Loucy (cell line): ENCODE measurements at regions not wholly inside any gene's neighbourhood (a gene's known extent, or its start where the extent isn't known, plus 50 kb on each side); places are given as distances from the start of the nearest gene placed in this dataset.

Source experiments
- H2AFZ ChIP-seq: fragments of 200-600 bp; sonication (generic); 2 replicates; pipeline ENCODE4 v1.6.0; 2016; ENCODE audit warnings: antibody characterized with exemption, mild to moderate bottlenecking, low read length, moderate library complexity
- H3F3A ChIP-seq: fragments of 200-600 bp; 2 replicates; pipeline ENCODE4 v1.6.0; 2016; ENCODE audit warnings: antibody characterized with exemption, low read depth, mild to moderate bottlenecking
- H3K27me3 ChIP-seq: fragments of 200-600 bp; sonication (generic); 2 replicates; pipeline ENCODE4 v1.6.1; 2014; ENCODE audit warnings: low read length, mild to moderate bottlenecking; ENCODE audit not compliant: insufficient read depth, poor library complexity, severe bottlenecking
- H3K36me3 ChIP-seq: fragments of 200-600 bp; sonication (generic); 2 replicates; pipeline ENCODE4 v1.6.1; 2016; ENCODE audit warnings: low read length; ENCODE audit not compliant: insufficient read depth
- H3K4me1 ChIP-seq: fragments of 200-600 bp; sonication (generic); 2 replicates; pipeline ENCODE4 v1.5.1; 2014; ENCODE audit warnings: low read length, mild to moderate bottlenecking; ENCODE audit not compliant: insufficient read depth, poor library complexity, severe bottlenecking
- H3K4me2 ChIP-seq: fragments of 200-600 bp; sonication (generic); 2 replicates; pipeline ENCODE4 v1.6.0; 2014; ENCODE audit warnings: antibody characterized with exemption, low read length, low read depth, mild to moderate bottlenecking; ENCODE audit not compliant: poor library complexity, severe bottlenecking
- H3K4me3 ChIP-seq: fragments of 200-600 bp; sonication (generic); 2 replicates; pipeline ENCODE4 v1.5.1; 2014; ENCODE audit warnings: low read length, mild to moderate bottlenecking, mixed read lengths; ENCODE audit not compliant: poor library complexity, severe bottlenecking
- H3K79me2 ChIP-seq: fragments of 200-600 bp; sonication (generic); 2 replicates; pipeline ENCODE4 v1.6.1; 2014; ENCODE audit warnings: low read length; ENCODE audit not compliant: insufficient read depth
- H3K9ac ChIP-seq: fragments of 200-600 bp; sonication (generic); 2 replicates; pipeline ENCODE4 v1.6.0; 2014; ENCODE audit warnings: mild to moderate bottlenecking, low read depth, low read length, moderate library complexity; ENCODE audit not compliant: poor library complexity, severe bottlenecking
- H3K9me2 ChIP-seq: fragments of 200-600 bp; sonication (generic); replicated peaks from 2 replicates; pipeline ENCODE4 v1.6.1; 2016; ENCODE audit warnings: low read depth, low read length, mixed read lengths
- H3K9me3 ChIP-seq: fragments of 200-600 bp; sonication (generic); 2 replicates; pipeline ENCODE4 v1.6.1; 2014; ENCODE audit warnings: mild to moderate bottlenecking, antibody characterized with exemption, low read length, low read depth; ENCODE audit not compliant: insufficient read depth
- H4K20me1 ChIP-seq: fragments of 200-600 bp; sonication (generic); 2 replicates; pipeline ENCODE4 v1.6.0; 2014; ENCODE audit warnings: antibody characterized with exemption, low read length, mild to moderate bottlenecking; ENCODE audit not compliant: insufficient read depth, poor library complexity, severe bottlenecking
- CTCF ChIP-seq: fragments of 200-600 bp; sonication (generic); conservative IDR thresholded peaks from 2 replicates; pipeline ENCODE4 v1.5.1; 2014; ENCODE audit warnings: mild to moderate bottlenecking, antibody characterized with exemption, low read length
- EZH2phosphoT487 ChIP-seq: fragments of 200-600 bp; IDR thresholded peaks from 2 replicates; pipeline ENCODE4 v1.6.1; 2018; ENCODE audit warnings: antibody characterized with exemption, mild to moderate bottlenecking, moderate library complexity, borderline replicate concordance

- H2AFZ ChIP-seq = no peak overlapping the region
- no peaks in the 10 kb centered on the region for H3K36me3 ChIP-seq
- no peaks in the 10 kb centered on the region for H4K20me1 ChIP-seq
- H3K4me3 ChIP-seq = no peak overlapping the region
- no peaks in the 10 kb centered on the region for H3K4me1 ChIP-seq
- no peaks in the 10 kb centered on the region for H3K9me3 ChIP-seq
- no peak overlapping the region for H3K4me2 ChIP-seq
- no peaks in the 10 kb centered on the region for H3K27me3 ChIP-seq
- H3K79me2 ChIP-seq = no peaks in the 10 kb centered on the region
- H3K9ac ChIP-seq = no peak overlapping the region
- TF ChIP-seq EZH2phosphoT487 = no peak
- TF ChIP-seq CTCF = peak; percentile 36; the same call in 1 of the 2 replicates
- no peaks in the 10 kb centered on the region; the same call in 1 of the 2 replicates for H3F3A ChIP-seq
- H3K9me2 ChIP-seq = no peaks in the 10 kb centered on the region
Measured at GRCh38 chr3:23052620-23053019, 150.5 kb upstream of the UBE2E2 start.

GRCh38 chr3:23055733-23056376, 147.3 kb upstream of the UBE2E2 start:
- Histone ChIP-seq H3K4me3 (no peak overlapping the region), H3K79me2 (no peaks in the 10 kb centered on the region), H3K9ac (no peak overlapping the region), H2AFZ (no peak overlapping the region), H3K27me3 (no peaks in the 10 kb centered on the region), H3K36me3 (no peaks in the 10 kb centered on the region), H3K9me3 (no peaks in the 10 kb centered on the region), H3F3A (no peaks in the 10 kb centered on the region; the same call in 1 of the 2 replicates), H3K9me2 (no peaks in the 10 kb centered on the region), H3K4me2 (no peak overlapping the region), H3K4me1 (no peaks in the 10 kb centered on the region), H4K20me1 (no peaks in the 10 kb centered on the region)
- no peak for TF ChIP-seq CTCF
- no peak for TF ChIP-seq EZH2phosphoT487

- no peaks in the 10 kb centered on the region for H3K9me3 ChIP-seq
- H3K4me1 ChIP-seq = no peaks in the 10 kb centered on the region
- H3K36me3 ChIP-seq = no peaks in the 10 kb centered on the region
- H3K4me2 ChIP-seq = no peak overlapping the region
- H4K20me1 ChIP-seq = no peaks in the 10 kb centered on the region
- no peaks in the 10 kb centered on the region for H3K9me2 ChIP-seq
- no peak overlapping the region for H3K9ac ChIP-seq
- no peaks in the 10 kb centered on the region for H3F3A ChIP-seq
- no peak overlapping the region for H2AFZ ChIP-seq
- H3K79me2 ChIP-seq = no peaks in the 10 kb centered on the region
- no peak overlapping the region for H3K4me3 ChIP-seq
- TF ChIP-seq EZH2phosphoT487 = no peak
- TF ChIP-seq CTCF = no peak
- no peaks in the 10 kb centered on the region for H3K27me3 ChIP-seq
Measured at GRCh38 chr3:23062582-23062981, 140.5 kb upstream of the UBE2E2 start.
